Memory B cell (primary cell): ENCODE measurements at regions not wholly inside any gene's neighbourhood (a gene's known extent, or its start where the extent isn't known, plus 50 kb on each side); places are given as distances from the start of the nearest gene placed in this dataset.
"Not testable (repeated sequence)": the region's sequence is repeated elsewhere in the genome, so short reads cannot be mapped to it uniquely, and the experiment has no call there.

Experiments
- ATAC-seq: fragments of 150-1000 bp; cut with Tn5 transposase; 2 replicates; pipeline ENCODE4 v1.10.0; 2021; ENCODE audit warnings: low read depth, mild to moderate bottlenecking, moderate library complexity
- DNase-seq, 2 donors: peaks; one replicate each; pipeline ENCODE4 v3.0.0; 2022; ENCODE audit warnings: low spot score in 2 of 2
- H3K27ac Mint-ChIP-seq: one replicate; pipeline ENCODE4 v1.8.0; 2022; ENCODE audit warnings: mild to moderate bottlenecking, moderate library complexity, mixed read lengths
- H3K27me3 Mint-ChIP-seq: one replicate; pipeline ENCODE4 v1.8.0; 2022; ENCODE audit warnings: mixed read lengths
- H3K36me3 Mint-ChIP-seq: one replicate; pipeline ENCODE4 v1.8.0; 2022; ENCODE audit warnings: mild to moderate bottlenecking, mixed read lengths
- H3K4me1 Mint-ChIP-seq: one replicate; pipeline ENCODE4 v1.8.0; 2022; ENCODE audit warnings: mixed read lengths
- H3K4me3 Mint-ChIP-seq: one replicate; pipeline ENCODE4 v1.8.0; 2022; ENCODE audit warnings: mild to moderate bottlenecking, moderate library complexity, mixed read lengths
- H3K9me3 Mint-ChIP-seq: one replicate; pipeline ENCODE4 v1.8.0; 2022; ENCODE audit warnings: mixed read lengths

DNA sequence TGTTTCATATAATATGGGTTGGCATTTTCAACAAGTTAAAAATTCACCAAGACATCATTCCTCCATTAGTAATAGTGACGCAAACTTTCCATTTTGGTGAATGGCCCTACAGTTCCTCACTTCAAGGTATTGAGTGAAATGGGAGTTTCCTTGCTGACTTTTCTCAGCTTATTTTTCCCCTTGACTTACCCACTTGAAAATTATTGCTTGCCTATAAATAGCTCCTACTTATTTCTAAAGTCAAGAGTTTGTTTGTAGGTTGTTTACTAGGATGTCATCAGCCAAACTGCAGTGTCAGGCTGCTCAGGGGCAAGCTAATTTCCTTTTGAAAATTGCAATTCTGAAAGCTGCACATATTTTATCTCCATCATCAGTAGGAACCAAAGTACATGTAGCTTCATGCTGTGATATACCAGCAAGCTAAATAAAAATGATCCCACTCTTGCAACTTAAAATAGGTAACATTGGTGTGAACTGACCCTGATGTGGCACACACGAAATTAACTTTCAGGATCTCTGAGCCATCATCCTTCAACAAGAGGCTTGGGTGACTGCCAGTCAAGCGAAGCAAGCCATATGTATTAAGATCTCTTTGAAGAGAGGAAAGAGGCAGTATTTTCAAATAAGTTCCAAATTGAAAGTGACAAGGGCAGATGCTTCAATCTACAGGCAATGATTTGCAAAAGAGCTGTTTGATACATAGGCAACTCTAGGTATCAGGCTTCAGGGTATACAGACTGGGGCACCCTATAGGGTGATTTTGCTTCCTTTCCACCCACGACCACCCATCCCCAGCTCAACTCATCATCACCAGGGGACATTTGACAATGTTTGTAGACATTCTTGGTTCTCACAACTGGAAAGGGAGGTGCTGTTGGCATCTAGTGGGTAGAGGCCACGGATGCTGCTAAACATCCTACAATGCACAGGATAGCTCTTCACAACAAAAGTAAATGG is 66.8 kb upstream of the RASGRP1 start:
- peaks cover 4% of the 10 kb centered on the region for H3K4me1 Mint-ChIP-seq
- H3K36me3 Mint-ChIP-seq, result no peaks in the 10 kb centered on the region
- H3K4me3 Mint-ChIP-seq, result no peak overlapping the region
- DNase-seq (no peak), ATAC-seq (no peak)
- H3K9me3 Mint-ChIP-seq, result no peaks in the 10 kb centered on the region
- no peaks in the 10 kb centered on the region for H3K27me3 Mint-ChIP-seq
- no peak overlapping the region for H3K27ac Mint-ChIP-seq

DNA sequence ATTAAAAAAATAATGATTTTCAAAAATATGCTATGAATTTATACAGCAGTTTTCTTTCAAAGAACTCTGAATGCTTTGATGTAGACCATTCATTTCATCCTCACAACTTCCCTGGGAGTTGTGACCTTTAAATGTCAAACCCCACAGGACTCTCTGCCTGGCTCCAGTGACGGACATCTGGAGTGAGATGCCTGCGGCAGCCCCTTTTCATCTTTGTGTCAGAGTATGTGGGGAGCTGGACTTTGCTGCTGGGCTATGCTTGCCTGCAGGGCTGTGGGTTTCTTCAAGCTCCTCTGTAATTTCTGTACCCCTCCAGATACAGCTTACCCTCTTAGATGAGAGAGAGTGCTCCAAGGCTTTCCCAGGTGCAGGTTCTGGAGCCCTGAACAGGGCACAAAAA is 70.6 kb upstream of the RASGRP1 start:
- Mint-ChIP-seq H3K27ac (no peak overlapping the region), H3K9me3 (no peaks in the 10 kb centered on the region), H3K4me1 (peaks cover 3% of the 10 kb centered on the region), H3K27me3 (no peaks in the 10 kb centered on the region), H3K36me3 (no peaks in the 10 kb centered on the region), H3K4me3 (no peak overlapping the region)
- DNase-seq (no peak), ATAC-seq (no peak)

DNA sequence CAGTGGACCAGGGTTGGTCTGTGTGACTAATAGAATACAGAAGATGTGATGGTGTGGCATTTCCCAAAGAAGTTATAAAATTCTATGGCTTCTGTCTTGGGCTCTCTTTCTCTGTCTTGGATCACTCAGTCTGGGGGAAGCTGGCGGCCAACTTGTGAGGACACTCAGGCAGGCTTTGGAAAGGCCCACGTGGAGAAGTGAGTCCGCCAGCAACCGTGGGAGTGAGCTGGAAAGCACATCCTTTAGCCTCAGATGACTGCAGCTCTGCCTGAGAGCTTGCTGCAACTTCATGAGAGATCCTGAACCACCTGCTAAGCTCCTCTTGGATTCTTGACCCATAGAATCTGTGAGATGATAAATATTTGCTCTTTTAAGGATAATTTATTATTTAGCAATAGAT is 72.0 kb upstream of the RASGRP1 start:
- H3K36me3 Mint-ChIP-seq, result no peaks in the 10 kb centered on the region
- DNase-seq, result no peak
- H3K27ac Mint-ChIP-seq, result no peak overlapping the region
- no peaks in the 10 kb centered on the region for H3K9me3 Mint-ChIP-seq
- H3K27me3 Mint-ChIP-seq, result no peaks in the 10 kb centered on the region
- ATAC-seq, result no peak
- no peak overlapping the region for H3K4me3 Mint-ChIP-seq
- peaks cover 3% of the 10 kb centered on the region for H3K4me1 Mint-ChIP-seq

DNA sequence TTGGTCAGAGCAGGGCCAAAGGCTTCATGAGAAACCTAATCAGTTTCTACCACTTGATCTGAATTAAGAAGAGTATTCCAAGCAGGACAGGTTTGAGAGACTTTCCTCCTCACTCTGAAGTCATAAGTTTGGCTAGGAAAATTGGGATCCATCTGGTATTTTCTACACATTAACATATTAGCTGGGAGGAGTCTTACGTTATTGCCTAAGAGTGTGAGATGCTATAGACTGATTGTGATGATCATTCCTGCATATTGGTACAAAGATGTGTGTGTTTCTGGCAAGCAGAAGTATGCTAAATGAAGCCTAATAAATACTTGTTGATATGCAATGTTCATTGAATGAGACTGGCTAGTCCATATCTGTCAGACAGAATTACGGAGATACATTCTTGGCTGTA is 73.5 kb upstream of the RASGRP1 start:
- DNase-seq (no peak), ATAC-seq (no peak)
- Mint-ChIP-seq H3K9me3 (no peaks in the 10 kb centered on the region), H3K27ac (no peak overlapping the region), H3K4me3 (no peak overlapping the region), H3K4me1 (peaks cover 10% of the 10 kb centered on the region), H3K36me3 (no peaks in the 10 kb centered on the region), H3K27me3 (no peaks in the 10 kb centered on the region)

DNA sequence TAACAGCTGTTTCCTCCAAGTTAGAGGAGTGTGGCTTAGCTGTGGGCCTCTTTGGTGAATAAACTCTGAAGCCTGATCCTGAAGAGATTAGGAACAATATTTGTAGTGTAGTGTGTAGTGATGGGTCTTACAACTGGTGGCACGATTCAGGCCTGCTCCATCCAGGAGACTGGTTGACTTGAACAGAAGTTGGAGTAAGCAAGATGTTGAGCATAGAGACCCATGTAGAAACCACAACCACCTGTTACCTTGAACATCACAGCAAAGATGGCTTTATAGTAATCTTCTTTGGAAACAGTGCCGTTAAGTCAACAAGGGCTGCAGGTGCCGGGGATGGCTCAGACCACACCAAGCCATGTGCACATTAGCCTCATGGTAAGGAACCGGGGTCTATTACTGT is 74.2 kb upstream of the RASGRP1 start:
- no peak overlapping the region for H3K27ac Mint-ChIP-seq
- no peak overlapping the region for H3K4me3 Mint-ChIP-seq
- H3K9me3 Mint-ChIP-seq, result no peaks in the 10 kb centered on the region
- no peak for DNase-seq
- peaks cover 15% of the 10 kb centered on the region for H3K4me1 Mint-ChIP-seq
- no peaks in the 10 kb centered on the region for H3K36me3 Mint-ChIP-seq
- ATAC-seq, result no peak
- H3K27me3 Mint-ChIP-seq, result no peaks in the 10 kb centered on the region

DNA sequence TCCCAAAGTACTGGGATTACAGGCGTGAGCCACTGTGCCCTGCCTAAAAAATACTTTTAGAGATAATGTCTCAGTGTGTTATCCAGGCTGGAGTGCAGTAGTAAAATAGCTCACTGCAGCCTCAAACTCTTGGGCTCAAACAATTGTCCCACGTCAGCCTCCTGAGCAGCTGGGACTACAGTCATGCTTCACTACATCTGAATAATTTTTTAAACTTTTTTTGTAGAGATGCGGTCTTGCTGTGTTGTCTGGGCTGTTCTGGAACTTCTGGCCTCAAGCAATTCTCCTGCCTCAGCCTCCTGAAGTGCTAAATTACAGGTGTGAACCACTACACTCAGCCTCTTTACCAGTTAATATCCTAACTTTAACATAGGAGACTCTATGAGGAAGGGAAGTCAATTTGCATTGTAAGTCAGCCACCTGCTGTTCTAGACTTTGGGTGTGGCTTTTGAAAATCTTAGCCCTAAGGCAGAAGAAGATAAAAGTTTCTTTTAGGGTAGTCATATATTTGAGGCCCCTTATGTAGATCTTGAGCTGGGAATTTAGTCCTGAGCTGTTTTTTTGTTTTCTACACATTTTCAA is 78.2 kb upstream of the RASGRP1 start:
- H3K9me3 Mint-ChIP-seq, result no peaks in the 10 kb centered on the region
- H3K27ac Mint-ChIP-seq, result peak overlapping the region; percentile 75
- ATAC-seq (peak; percentile 84), DNase-seq (no peak)
- peaks cover 15% of the 10 kb centered on the region for H3K4me1 Mint-ChIP-seq
- no peaks in the 10 kb centered on the region for H3K27me3 Mint-ChIP-seq
- no peaks in the 10 kb centered on the region for H3K36me3 Mint-ChIP-seq
- H3K4me3 Mint-ChIP-seq, result peak overlapping the region; percentile 56

DNA sequence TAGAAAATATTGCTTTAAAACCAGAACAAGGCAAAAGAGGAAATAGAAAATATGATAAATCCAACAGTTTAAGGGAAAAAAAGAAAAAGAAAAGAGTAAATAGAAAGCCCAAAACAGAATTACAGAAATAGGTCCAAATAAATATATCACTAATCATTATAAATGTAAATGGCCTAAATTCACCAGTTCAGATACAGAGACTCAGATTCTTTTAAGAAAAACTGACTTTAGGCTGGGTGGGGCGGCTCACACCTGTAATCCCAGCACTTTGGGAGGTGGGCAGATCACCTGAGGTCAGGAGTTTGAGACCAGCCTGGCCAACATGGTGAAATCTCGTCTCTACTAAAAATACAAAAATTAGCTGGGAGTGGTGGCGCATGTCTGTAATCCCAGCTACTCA is 79.7 kb upstream of the RASGRP1 start:
- DNase-seq, H3K27ac Mint-ChIP-seq, H3K27me3 Mint-ChIP-seq, H3K4me3 Mint-ChIP-seq, H3K9me3 Mint-ChIP-seq, H3K36me3 Mint-ChIP-seq, ATAC-seq: not testable (repeated sequence)
- H3K4me1 Mint-ChIP-seq, result peaks cover 15% of the 10 kb centered on the region

DNA sequence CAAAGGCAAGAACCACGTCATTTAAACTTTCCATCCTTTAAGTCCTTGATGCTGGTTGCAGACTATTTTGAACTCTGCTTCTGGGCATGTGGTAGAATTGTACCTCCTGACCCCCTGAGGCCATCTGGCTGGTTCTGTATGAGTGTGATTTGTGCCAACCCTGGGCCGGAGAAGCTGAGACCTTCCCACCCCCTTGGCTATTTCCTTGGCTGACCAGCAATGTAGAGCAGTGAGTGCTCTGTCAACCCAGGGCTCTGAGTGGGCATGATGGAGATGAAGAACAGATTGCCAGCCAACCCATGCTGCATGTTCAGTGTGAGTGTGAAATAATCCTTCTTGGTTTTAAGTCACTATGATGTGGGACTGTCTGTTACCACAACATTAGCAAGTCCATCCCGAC is 82.1 kb upstream of the RASGRP1 start:
- DNase-seq (no peak), ATAC-seq (no peak)
- Mint-ChIP-seq H3K27me3 (no peaks in the 10 kb centered on the region), H3K36me3 (no peaks in the 10 kb centered on the region), H3K4me1 (peaks cover 26% of the 10 kb centered on the region), H3K27ac (no peak overlapping the region), H3K9me3 (no peaks in the 10 kb centered on the region), H3K4me3 (no peak overlapping the region)

DNA sequence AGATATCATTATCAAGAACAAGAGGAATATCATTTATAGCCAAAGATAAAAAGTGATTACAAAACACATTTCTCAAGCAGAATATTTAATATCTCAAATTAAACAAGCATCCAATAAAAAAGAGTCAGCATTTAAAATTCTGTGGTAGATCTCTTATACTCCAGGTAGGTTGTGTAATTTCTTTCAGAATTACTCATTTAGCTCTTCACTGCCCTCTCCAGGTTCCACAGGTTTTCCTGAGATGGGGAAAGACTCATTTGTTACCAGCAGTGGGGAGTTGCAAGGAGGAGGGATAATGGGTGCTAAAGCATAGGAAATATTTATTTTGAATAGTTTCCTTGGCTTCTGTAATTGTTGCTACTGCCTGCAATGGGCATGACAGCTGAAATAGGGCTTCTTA is 83.1 kb upstream of the RASGRP1 start:
- H3K27ac Mint-ChIP-seq, result no peak overlapping the region
- H3K36me3 Mint-ChIP-seq, result no peaks in the 10 kb centered on the region
- H3K9me3 Mint-ChIP-seq, result no peaks in the 10 kb centered on the region
- H3K27me3 Mint-ChIP-seq, result no peaks in the 10 kb centered on the region
- no peak overlapping the region for H3K4me3 Mint-ChIP-seq
- DNase-seq (no peak), ATAC-seq (no peak)
- H3K4me1 Mint-ChIP-seq, result peaks cover 30% of the 10 kb centered on the region

DNA sequence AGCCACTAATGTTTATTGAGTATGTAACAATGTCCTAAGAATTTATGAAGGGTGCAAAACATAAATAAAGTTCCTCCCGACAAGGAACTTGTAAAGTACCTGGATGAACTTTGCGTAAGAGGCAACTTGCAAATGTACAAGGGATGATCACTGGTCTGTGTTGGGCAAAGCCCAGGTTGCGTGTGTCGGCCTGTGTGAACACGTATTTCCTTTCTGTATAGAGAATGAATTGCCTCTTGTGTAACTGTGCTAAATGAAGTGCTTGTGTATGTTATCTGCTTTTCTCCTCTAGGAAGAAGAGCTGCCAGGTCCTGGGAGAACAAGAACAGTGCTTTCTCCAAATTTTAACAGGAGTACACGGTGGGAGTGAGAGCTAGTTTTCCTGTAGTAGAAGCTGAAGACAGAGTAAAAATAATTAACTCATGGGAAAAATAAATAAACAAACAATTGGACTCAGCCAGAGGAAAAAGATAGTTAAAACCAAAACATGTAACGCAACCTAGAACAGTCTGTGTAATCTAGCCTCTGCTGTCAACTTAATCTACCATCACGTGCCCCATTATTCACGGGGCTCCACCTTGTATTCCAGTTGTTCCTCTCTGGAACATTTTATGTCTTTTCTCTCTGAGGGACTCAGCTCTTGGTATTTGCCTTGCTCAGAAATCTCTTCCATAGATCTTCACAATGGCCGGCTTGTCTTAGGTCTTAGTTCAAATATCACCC is 83.7 kb upstream of the RASGRP1 start:
- Mint-ChIP-seq H3K27ac (no peak overlapping the region), H3K4me3 (no peak overlapping the region), H3K9me3 (no peaks in the 10 kb centered on the region), H3K27me3 (no peaks in the 10 kb centered on the region), H3K36me3 (no peaks in the 10 kb centered on the region), H3K4me1 (peaks cover 29% of the 10 kb centered on the region)
- DNase-seq, result no peak
- no peak for ATAC-seq

DNA sequence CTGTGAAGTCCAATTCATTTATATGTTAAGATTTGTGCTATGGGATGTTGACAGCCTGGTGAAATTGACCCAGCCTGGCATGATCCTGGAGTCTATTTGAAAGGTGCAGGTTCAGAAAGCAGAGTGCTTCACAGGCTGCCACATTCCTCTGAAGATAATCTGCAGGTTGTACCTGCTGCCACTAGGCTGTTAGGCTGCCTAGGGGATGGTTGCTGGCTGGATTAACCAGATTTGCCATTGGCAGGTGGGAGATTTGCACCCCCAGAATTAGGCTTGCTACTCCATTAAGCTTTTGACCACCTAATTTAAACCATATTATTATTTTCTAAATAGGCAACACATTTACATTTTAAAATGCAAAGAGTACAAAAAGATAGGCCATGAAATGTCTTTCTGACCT is 85.8 kb upstream of the RASGRP1 start:
- peak overlapping the region; percentile 80 for H3K27ac Mint-ChIP-seq

DNA sequence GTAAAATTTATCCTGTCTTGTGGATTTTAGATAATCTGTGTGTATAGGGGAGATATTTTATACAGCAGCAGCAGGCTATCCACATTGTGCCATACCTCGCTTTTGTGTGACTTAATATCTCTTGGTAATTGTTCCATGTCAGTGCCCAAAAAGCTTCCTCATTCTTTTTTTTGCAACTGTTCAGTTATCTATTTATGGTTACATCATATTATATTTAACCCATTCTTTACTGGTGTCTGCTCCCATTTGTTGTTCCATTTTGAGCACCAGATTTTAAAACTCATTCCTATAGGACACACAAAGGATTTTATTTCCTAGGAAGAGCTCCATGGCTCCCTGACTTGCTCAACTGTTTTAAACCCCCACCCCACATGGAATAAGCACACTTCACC is 86.3 kb upstream of the RASGRP1 start:
- Mint-ChIP-seq H3K9me3 (no peaks in the 10 kb centered on the region), H3K36me3 (no peaks in the 10 kb centered on the region), H3K4me3 (peak overlapping the region; percentile 76), H3K4me1 (peaks cover 31% of the 10 kb centered on the region), H3K27me3 (no peaks in the 10 kb centered on the region), H3K27ac (peak overlapping the region; percentile 80)
- peak; percentile 86 for ATAC-seq
- no peak for DNase-seq

More for the DNA sequence above, 85.8 kb upstream of the RASGRP1 start:
- Mint-ChIP-seq H3K4me1 (peaks cover 31% of the 10 kb centered on the region), H3K9me3 (no peaks in the 10 kb centered on the region), H3K4me3 (no peak overlapping the region), H3K36me3 (no peaks in the 10 kb centered on the region), H3K27me3 (no peaks in the 10 kb centered on the region)
- ATAC-seq (no peak), DNase-seq (no peak)

DNA sequence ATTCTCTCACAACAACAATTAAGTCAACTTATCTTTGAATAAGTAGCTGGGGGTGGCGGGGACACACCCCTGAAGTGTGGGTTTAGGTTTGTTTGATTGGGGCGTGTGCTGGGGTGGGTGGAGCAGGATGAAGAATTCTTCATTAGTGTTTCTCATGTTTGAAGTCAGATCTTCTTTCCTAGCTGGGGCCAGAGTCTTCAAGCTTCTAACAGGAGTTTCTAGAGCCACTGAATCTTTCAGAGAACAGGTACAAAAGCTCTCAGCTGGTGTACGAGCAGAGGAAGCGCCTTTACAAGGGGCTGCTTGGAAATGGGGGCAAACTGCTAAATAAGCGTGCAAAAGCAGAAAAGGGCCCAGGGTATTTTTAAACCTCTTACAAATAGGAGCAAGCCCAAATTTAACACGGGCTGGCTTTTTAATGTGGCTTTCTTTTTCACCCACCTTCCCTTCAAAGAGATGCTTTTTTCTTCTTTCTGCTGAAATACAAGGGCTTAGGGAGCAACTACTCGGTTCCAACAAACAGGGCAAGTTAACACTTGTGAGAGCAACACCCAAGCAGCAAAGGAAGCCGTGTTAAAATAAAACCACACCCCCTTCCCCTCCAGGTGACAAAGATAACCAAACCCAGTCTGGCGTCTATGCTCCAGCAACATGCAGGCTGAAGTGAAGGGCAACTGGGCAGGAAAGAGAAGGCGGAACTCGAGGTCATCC is 86.9 kb upstream of the RASGRP1 start:
- Mint-ChIP-seq H3K9me3 (no peaks in the 10 kb centered on the region), H3K27me3 (no peaks in the 10 kb centered on the region), H3K36me3 (no peaks in the 10 kb centered on the region), H3K27ac (peak overlapping the region; percentile 80), H3K4me1 (peaks cover 31% of the 10 kb centered on the region), H3K4me3 (peak overlapping the region; percentile 76)
- DNase-seq (no peak), ATAC-seq (peak; percentile 66)
